Nucleus accumbens (tissue), 56 donors: ENCODE measurements at regions not wholly inside any gene's neighbourhood (a gene's known extent, or its start where the extent isn't known, plus 50 kb on each side); places are given as distances from the start of the nearest gene placed in this dataset.
A peak's percentile ranks its signal among the peaks of the same experiment; 100 is the strongest.
"Not testable (repeated sequence)": the region's sequence is repeated elsewhere in the genome, so short reads cannot be mapped to it uniquely, and the experiment has no call there.

Experiments
- DNase-seq, 56 donors: peaks; one replicate each; lab custom pipeline; 2025; lab: John Stamatoyannopoulos, UW

- DNase-seq: no peak
These were observed 1521.3 kb downstream of the AMY1C start for GRCh38 chr1:105270966-105271365.

DNA sequence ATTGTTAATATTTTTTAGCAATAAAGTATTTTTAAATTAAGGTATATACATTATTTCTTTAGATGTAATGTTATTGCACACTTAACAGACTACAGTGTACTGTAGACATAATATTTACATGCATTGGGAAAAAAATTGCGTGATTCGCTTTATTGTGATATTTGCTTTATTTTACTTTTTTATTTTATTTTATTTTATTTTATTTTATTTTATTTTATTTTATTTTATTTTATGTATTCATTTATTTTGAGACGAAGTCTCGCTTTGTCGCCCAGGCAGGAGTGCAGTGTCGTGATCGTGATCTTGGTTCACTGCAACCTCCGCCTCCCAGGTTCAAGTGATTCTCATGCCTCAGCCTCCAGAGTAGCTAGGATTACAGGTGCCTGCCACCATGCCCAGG lies 1522.7 kb downstream of the AMY1C start:
- DNase-seq: not testable (repeated sequence)

DNA sequence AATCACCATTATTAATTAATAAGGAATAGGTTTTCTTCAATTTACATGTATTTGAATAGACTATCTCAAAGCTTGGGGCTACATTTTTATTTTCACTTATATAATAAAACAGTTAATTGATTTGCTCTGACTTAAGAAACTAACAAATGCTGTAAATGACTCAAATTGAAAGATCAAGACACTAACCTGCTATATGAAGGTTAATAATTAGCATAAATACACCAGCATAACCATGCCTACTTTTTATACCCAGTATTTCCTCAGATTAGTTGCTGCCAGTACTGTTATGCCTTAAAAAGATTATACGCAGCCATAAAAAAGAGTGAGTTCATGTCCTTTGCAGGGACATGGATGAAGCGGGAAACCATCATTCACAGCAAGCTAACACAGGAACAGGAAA lies 1545.1 kb downstream of the AMY1C start:
- no peak for DNase-seq

DNA sequence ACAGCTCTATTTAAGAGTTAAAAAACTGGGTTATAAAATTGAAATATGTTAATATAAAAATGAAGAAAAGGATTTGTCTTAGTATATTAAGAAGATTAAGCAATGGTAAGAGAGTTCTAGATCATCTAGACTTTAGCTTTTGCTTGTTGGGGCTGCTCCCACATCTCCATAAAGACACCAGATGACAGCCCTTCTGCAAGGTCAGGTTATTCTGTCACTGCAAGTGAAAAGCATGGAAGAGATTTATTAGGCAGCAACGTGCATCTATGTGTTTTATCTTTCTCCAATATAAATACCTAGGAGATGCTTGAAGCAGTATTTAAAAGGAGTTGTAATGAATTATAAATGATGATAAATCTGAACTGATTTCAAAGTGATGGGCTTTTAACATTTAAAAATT lies 1560.4 kb downstream of the AMY1C start:
- no peak for DNase-seq

DNA sequence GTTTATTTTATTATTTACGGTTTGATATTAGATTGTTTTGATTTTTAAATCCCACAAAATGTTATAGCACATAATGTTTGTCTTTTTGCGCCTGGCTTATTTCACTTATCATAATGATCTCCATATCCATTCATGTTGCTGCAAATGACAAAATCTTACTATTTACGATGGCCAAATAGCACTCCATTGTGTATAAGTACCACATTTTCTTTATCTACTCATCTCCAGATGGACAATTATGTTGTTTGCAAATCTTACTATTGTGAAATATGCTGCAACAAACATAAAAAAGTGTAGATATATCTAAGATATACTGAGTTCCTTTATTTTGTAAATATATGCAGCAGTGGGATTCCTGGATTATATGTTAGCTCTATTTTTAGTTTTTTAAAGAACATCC lies 1568.3 kb downstream of the AMY1C start:
- no peak for DNase-seq

DNA sequence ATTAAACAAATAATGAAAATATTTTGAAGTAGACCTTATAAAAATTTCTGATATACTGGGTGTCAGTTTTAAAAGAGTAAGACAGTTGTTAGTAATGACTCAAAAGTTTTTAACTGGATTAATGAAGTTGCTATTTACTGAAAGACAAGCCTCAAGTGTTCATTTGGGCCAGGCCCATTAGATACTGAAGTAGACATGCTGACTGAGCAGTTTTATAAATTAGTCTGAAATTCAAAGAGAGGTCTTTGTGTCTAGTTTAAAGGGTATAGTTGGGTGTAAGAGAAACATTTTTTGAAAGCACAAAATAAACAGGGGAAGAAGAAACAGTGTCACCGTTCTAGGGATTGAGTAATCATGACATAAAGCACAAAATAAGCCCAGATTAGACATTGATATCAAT lies 1577.2 kb downstream of the AMY1C start:
- DNase-seq: no peak

DNA sequence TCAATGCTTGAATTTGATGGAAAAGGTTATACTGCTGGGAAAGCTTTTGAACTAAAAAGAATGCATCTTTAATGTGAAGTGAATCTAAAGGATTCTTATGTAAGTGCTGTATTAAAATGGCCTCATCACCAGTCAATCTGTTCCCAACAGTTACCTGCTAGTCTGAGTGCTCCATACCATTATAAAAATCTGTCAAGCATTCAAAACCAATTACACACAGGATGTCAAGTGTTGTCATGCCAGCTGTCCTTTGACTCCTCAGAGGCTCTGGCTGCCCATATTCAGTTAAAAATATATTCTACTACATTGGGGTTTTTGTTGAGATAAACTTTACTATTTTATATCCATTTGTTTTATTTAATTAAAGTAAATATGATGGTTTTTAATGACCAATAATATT lies 1587.7 kb downstream of the AMY1C start:
- no peak for DNase-seq

- DNase-seq: no peak
These were observed 1593.6 kb downstream of the AMY1C start for GRCh38 chr1:105343317-105343716.

- no peak for DNase-seq
These were observed 1609.8 kb downstream of the AMY1C start for GRCh38 chr1:105359457-105359856.

DNA sequence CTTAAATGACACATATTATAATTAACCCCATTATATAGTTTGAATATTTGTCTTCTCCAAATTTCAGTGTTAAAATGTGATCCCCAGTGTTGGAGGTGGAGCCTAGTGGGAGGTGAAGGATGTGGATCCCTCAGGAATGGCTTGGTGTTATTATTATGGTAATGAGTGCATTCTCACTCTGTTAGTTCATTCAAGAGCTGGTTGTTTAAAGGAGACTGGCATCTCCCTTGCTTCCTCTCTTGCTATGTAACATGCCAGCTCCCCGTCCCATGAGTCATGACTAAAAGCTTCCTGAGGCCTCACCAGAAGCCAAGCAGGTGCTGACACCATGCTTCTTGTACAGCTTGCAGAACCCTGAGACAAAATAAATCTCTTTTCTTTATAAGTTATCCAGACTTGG lies 1612.7 kb downstream of the AMY1C start:
- no peak for DNase-seq

- DNase-seq: no peak
These were observed 1618.7 kb downstream of the AMY1C start for GRCh38 chr1:105368446-105368845.

GRCh38 chr1:105373681-105374080 lies 1624.0 kb downstream of the AMY1C start:
- DNase-seq: no peak

GRCh38 chr1:105386489-105386888 lies 1636.8 kb downstream of the AMY1C start:
- no peak for DNase-seq

GRCh38 chr1:105396001-105396400 lies 1646.3 kb downstream of the AMY1C start:
- DNase-seq: no peak

DNA sequence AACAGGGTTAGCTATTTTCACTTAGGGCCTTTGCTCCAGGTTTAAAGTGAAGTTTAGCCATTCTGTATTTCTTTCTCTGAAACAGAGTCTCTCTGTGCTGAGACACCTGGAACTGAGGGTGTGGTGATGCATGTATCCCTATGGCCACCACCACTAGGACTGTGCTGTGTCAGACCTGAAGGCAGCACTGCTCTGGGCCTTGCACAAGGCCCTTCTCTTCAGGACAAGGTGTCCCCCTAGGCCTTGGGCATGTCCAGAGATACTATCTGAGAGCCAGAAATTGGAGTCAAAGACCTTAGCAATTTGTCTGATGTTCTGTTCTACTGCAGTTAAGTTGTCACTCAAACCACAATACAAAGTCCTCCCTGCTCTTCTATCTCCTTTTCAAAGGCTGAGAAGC lies 1649.2 kb downstream of the AMY1C start:
- DNase-seq: no peak

- DNase-seq: no peak
These were observed 1650.0 kb downstream of the AMY1C start for GRCh38 chr1:105399716-105400115.

- DNase-seq: no peak
These were observed 1640.2 kb upstream of the PRMT6 start for GRCh38 chr1:105416261-105416660.

GRCh38 chr1:105419030-105419429 lies 1637.4 kb upstream of the PRMT6 start:
- DNase-seq: no peak

DNA sequence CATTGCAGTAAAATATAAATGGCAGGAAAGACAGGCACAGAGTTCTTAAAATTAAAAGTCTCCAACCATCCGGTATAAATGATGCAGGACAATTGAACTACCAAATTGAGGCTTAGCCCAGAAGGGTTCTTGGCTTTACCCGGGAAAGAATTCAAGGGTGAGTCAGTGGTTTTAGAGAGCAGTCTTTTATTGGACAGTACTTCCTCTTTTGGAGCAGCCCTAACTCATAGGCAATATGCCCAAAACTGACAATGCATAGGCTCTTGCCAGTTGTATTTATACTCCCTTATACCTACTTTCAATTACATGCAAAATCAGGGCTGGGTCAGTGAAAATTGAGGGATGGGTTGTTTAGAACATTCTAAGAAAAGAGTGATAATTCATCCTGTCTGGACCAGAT lies 1628.9 kb upstream of the PRMT6 start:
- no peak for DNase-seq

DNA sequence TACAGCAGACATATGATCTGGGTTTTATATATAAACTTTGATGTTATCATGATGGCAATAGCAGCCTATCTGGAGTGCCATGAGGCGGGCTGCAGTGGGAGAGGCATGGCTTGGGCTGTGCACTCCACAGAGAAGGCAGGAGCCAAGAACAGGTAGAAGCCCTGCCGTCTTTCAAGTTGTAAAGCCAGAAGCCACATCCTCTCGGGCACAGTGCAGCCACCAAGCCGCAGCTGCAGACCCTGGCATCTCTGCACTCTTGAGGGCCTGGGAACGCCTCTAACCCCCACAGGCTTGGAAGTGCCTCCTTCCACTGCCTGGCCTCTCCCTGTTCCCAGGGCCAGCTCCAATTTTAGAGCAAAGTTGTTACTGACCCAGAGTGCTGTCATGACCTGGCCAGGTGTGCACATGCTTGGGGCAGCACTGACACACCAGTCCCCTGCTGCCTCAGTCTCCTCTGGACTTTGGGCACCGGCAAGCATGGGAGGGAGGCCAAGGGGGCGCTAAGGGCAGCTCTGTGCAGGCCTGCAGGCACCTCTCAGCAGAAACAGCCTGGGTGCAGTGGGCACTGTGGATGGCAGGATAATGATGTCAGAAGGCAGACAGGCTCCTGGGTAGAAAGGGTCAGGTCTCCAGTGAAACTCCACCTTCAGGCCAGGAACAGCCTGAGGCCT lies 1619.8 kb upstream of the PRMT6 start:
- no peak for DNase-seq

- DNase-seq: peak in 1 of 56 donors; percentile 5
These were observed 1618.6 kb upstream of the PRMT6 start for GRCh38 chr1:105437847-105438246.

- no peak for DNase-seq
These were observed 1613.6 kb upstream of the PRMT6 start for GRCh38 chr1:105442901-105443300.

GRCh38 chr1:105459759-105460158 lies 1596.7 kb upstream of the PRMT6 start:
- no peak for DNase-seq
